Nephron progenitor cell (in vitro differentiated cells): ENCODE measurements at regions not wholly inside any gene's neighbourhood (a gene's known extent, or its start where the extent isn't known, plus 50 kb on each side); places are given as distances from the start of the nearest gene placed in this dataset.
A peak's percentile ranks its signal among the peaks of the same experiment; 100 is the strongest.

ENCODE experiments used
- DNase-seq: peaks from one replicate; pipeline ENCODE4 v3.0.0; 2021
- H3K27ac Mint-ChIP-seq: 2 replicates; pipeline ENCODE4 v1.8.0; 2021; ENCODE audit warnings: mild to moderate bottlenecking, moderate library complexity, mixed read lengths
- H3K27me3 Mint-ChIP-seq: 2 replicates; pipeline ENCODE4 v1.8.0; 2021; ENCODE audit warnings: mild to moderate bottlenecking, low read depth, mixed read lengths; ENCODE audit not compliant: poor library complexity
- H3K36me3 Mint-ChIP-seq: 2 replicates; pipeline ENCODE4 v1.8.0; 2021; ENCODE audit warnings: low read depth, mixed read lengths
- H3K4me1 Mint-ChIP-seq: 2 replicates; pipeline ENCODE4 v1.8.0; 2021; ENCODE audit warnings: mixed read lengths
- H3K4me3 Mint-ChIP-seq: 2 replicates; pipeline ENCODE4 v1.8.0; 2021; ENCODE audit warnings: mild to moderate bottlenecking, moderate library complexity, mixed read lengths
- H3K9me3 Mint-ChIP-seq: 2 replicates; pipeline ENCODE4 v1.8.0; 2021; ENCODE audit warnings: mild to moderate bottlenecking, moderate library complexity, mixed read lengths
- CTCF ChIP-seq: fragments of 200-600 bp; sonication (generic); IDR thresholded peaks from 2 replicates; pipeline ENCODE4 v1.5.0; 2021; ENCODE audit warnings: antibody characterized with exemption

- Mint-ChIP-seq H3K9me3 (peaks cover 16% of the 10 kb centered on the region), H3K4me3 (no peak overlapping the region), H3K27me3 (peaks cover 4% of the 10 kb centered on the region), H3K4me1 (peaks cover 18% of the 10 kb centered on the region), H3K27ac (no peak overlapping the region), H3K36me3 (no peaks in the 10 kb centered on the region)
- DNase-seq = no peak
- TF ChIP-seq CTCF = no peak
These were observed 58.3 kb downstream of the TRIML1 start for GRCh38 chr4:188197566-188197965.

DNA sequence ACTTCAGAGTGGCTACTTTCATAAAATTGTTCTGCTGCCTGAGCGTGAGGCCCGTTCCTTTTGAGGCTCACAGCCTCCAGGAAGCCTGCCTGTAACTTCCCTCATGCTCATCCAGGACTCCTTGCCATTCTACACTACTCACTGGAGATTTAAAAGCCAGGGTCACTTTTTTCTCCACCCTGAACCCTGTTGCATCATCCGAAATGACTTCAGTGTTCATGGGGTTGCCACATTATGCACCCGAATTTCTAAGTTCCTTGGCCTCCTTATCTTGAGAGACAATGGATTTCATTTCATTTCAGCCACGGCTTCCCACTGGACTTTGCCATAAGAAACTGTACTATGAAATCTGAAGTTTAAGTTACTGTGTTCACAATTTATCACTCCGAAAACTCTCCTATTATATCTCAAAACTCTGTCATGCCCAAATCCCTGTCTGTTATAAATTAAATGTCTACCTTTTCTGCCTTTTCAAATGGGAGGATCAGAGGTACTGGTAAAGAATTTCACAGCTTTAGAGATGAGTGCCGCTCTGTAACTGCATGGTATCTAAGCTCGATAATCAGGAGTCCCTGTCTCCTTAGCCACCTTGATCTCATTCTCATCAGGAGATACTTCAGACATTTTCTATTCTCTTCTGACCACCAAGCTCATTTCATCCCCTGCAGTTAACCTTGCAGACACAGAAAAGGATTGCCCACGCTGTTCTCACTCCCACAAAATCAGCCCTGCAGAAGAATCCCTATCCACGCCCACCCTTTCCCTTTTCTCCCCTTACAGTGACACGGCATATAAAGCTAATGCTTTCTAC, 59.9 kb downstream of the TRIML1 start:
- no peak for TF ChIP-seq CTCF
- Mint-ChIP-seq H3K27ac (peak overlapping the region; percentile 57), H3K4me3 (no peak overlapping the region), H3K36me3 (no peaks in the 10 kb centered on the region), H3K27me3 (peaks cover 4% of the 10 kb centered on the region), H3K4me1 (peaks cover 18% of the 10 kb centered on the region), H3K9me3 (peaks cover 20% of the 10 kb centered on the region)
- DNase-seq = no peak

- peaks cover 3% of the 10 kb centered on the region for H3K27me3 Mint-ChIP-seq
- H3K36me3 Mint-ChIP-seq = no peaks in the 10 kb centered on the region
- peaks cover 12% of the 10 kb centered on the region for H3K9me3 Mint-ChIP-seq
- DNase-seq = no peak
- H3K27ac Mint-ChIP-seq = no peak overlapping the region
- H3K4me1 Mint-ChIP-seq = peaks cover 16% of the 10 kb centered on the region
- TF ChIP-seq CTCF = no peak
- H3K4me3 Mint-ChIP-seq = no peak overlapping the region
These were observed 62.6 kb downstream of the TRIML1 start for GRCh38 chr4:188201851-188202250.

- Mint-ChIP-seq H3K4me3 (no peak overlapping the region), H3K27ac (no peak overlapping the region), H3K4me1 (peaks cover 23% of the 10 kb centered on the region), H3K9me3 (peaks cover 5% of the 10 kb centered on the region), H3K36me3 (no peaks in the 10 kb centered on the region), H3K27me3 (peaks cover 6% of the 10 kb centered on the region)
- no peak for DNase-seq
- TF ChIP-seq CTCF = no peak
These were observed 67.5 kb downstream of the TRIML1 start for GRCh38 chr4:188206783-188207182.

GRCh38 chr4:188214861-188215260, 75.6 kb downstream of the TRIML1 start:
- H3K9me3 Mint-ChIP-seq = peaks cover 5% of the 10 kb centered on the region
- DNase-seq = no peak
- no peak overlapping the region for H3K27ac Mint-ChIP-seq
- peaks cover 4% of the 10 kb centered on the region for H3K4me1 Mint-ChIP-seq
- no peak overlapping the region for H3K4me3 Mint-ChIP-seq
- H3K27me3 Mint-ChIP-seq = peaks cover 7% of the 10 kb centered on the region
- TF ChIP-seq CTCF = no peak
- no peaks in the 10 kb centered on the region for H3K36me3 Mint-ChIP-seq

DNA sequence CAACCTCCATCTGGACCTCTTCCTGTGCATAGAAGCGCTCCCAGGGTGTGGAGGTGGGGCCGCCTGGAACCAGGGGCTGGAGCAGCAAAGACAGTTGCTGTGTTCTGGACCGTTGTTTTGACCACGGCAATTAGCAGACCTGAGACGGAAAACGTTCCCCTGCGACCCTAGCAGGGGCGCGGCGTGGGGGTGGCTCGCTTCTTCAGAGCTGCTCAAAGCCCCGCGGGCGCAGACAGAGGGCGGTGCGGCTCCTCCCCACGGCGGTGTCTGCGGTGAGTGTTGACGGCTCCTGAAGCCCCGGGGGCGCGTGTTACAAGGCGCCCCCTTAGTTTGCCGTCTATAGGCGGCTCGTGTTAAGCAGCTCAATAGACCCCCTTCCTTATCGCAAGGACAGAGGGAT, 79.2 kb downstream of the TRIML1 start:
- Mint-ChIP-seq H3K27ac (no peak overlapping the region), H3K4me1 (no peaks in the 10 kb centered on the region), H3K4me3 (peak overlapping the region; percentile 56), H3K9me3 (peaks cover 5% of the 10 kb centered on the region), H3K27me3 (peaks cover 6% of the 10 kb centered on the region), H3K36me3 (no peaks in the 10 kb centered on the region)
- peak; percentile 22 for DNase-seq
- no peak for TF ChIP-seq CTCF
